ENCODE measurements at regions not wholly inside any gene's neighbourhood (a gene's known extent, or its start where the extent isn't known, plus 50 kb on each side); places are given as distances from the start of the nearest gene placed in this dataset.

GRCh38 chr1:192914092-192914491, 105.3 kb downstream of the RGS2 start:
- DNase-seq: no peak
- 77 to 95% methylated on average over 1 of the region's 1 CpG for WGBS, 2 experiments (ENCODE audit: low coverage in 1 of 2, low lambda C conversion rate in 2 of 2, missing lambda C conversion rate in 2 of 2)
- Histone ChIP-seq H3K9ac (no peak overlapping the region), H3F3A (ENCODE audit: insufficient read depth) (no peaks in the 10 kb centered on the region), H3K4me3 (no peak overlapping the region), H3K4me2 (ENCODE audit: unreplicated experiment) (no peak overlapping the region), H3K27ac (no peak overlapping the region), H4K20me1 (ENCODE audit: insufficient read depth) (no peaks in the 10 kb centered on the region), H3K4me1 (ENCODE audit: insufficient read depth) (no peaks in the 10 kb centered on the region), H3K27me3 (replicated peaks; ENCODE audit: insufficient read depth) (no peaks in the 10 kb centered on the region), H3K9me3 (ENCODE audit: low read depth) (no peaks in the 10 kb centered on the region), H2AFZ (no peak overlapping the region), H3K9me2 (ENCODE audit: insufficient read depth) (peaks cover 7% of the 10 kb centered on the region; the same call in 1 of the 2 replicates), H3K79me2 (ENCODE audit: insufficient read depth) (no peaks in the 10 kb centered on the region), H3K36me3 (ENCODE audit: low read depth) (no peaks in the 10 kb centered on the region)
- in situ Hi-C loops (cut with MboI): no loop called here
- TF ChIP-seq EZH2 (IDR thresholded peaks at IDR 0.05; ENCODE audit: insufficient read depth, poor library complexity, severe bottlenecking) (no peak), EZH2phosphoT487 (IDR thresholded peaks at IDR 0.05; ENCODE audit: insufficient read depth, low read depth) (no peak)

GRCh38 chr1:192914696-192915095, 105.9 kb downstream of the RGS2 start:
- Histone ChIP-seq H3K27me3 (replicated peaks; ENCODE audit: insufficient read depth) (no peaks in the 10 kb centered on the region), H3K9ac (no peak overlapping the region), H3K36me3 (ENCODE audit: low read depth) (no peaks in the 10 kb centered on the region), H3K9me2 (ENCODE audit: insufficient read depth) (peaks cover 7% of the 10 kb centered on the region; the same call in 1 of the 2 replicates), H2AFZ (no peak overlapping the region), H3F3A (ENCODE audit: insufficient read depth) (no peaks in the 10 kb centered on the region), H3K79me2 (ENCODE audit: insufficient read depth) (no peaks in the 10 kb centered on the region), H3K9me3 (ENCODE audit: low read depth) (no peaks in the 10 kb centered on the region), H3K4me1 (ENCODE audit: insufficient read depth) (no peaks in the 10 kb centered on the region), H4K20me1 (ENCODE audit: insufficient read depth) (no peaks in the 10 kb centered on the region), H3K27ac (no peak overlapping the region), H3K4me3 (no peak overlapping the region), H3K4me2 (ENCODE audit: unreplicated experiment) (no peak overlapping the region)
- 77 to 82% methylated on average over 2 of the region's 2 CpGs for WGBS, 2 experiments (ENCODE audit: low coverage in 1 of 2, low lambda C conversion rate in 2 of 2, missing lambda C conversion rate in 2 of 2)
- in situ Hi-C loops (cut with MboI): no loop called here
- TF ChIP-seq EZH2 (IDR thresholded peaks at IDR 0.05; ENCODE audit: insufficient read depth, poor library complexity, severe bottlenecking) (no peak), EZH2phosphoT487 (IDR thresholded peaks at IDR 0.05; ENCODE audit: insufficient read depth, low read depth) (no peak)
- no peak for DNase-seq

GRCh38 chr1:192916021-192916420, 107.2 kb downstream of the RGS2 start:
- H3F3A ChIP-seq (ENCODE audit: insufficient read depth): no peaks in the 10 kb centered on the region
- no peak overlapping the region for H3K4me2 ChIP-seq (ENCODE audit: unreplicated experiment)
- no peaks in the 10 kb centered on the region for H3K4me1 ChIP-seq (ENCODE audit: insufficient read depth)
- in situ Hi-C loops (cut with MboI): no loop called here
- no peaks in the 10 kb centered on the region for H4K20me1 ChIP-seq (ENCODE audit: insufficient read depth)
- TF ChIP-seq EZH2 (IDR thresholded peaks at IDR 0.05; ENCODE audit: insufficient read depth, poor library complexity, severe bottlenecking) (no peak), EZH2phosphoT487 (IDR thresholded peaks at IDR 0.05; ENCODE audit: insufficient read depth, low read depth) (no peak)
- no peak overlapping the region for H2AFZ ChIP-seq
- 29 to 36% methylated on average over 1 of the region's 1 CpG for WGBS, 2 experiments (ENCODE audit: low coverage in 1 of 2, low lambda C conversion rate in 2 of 2, missing lambda C conversion rate in 2 of 2)
- no peaks in the 10 kb centered on the region for H3K27me3 ChIP-seq (replicated peaks; ENCODE audit: insufficient read depth)
- H3K79me2 ChIP-seq (ENCODE audit: insufficient read depth): no peaks in the 10 kb centered on the region
- peaks cover 7% of the 10 kb centered on the region; the same call in 1 of the 2 replicates for H3K9me2 ChIP-seq (ENCODE audit: insufficient read depth)
- H3K9me3 ChIP-seq (ENCODE audit: low read depth): no peaks in the 10 kb centered on the region
- no peaks in the 10 kb centered on the region for H3K36me3 ChIP-seq (ENCODE audit: low read depth)
- no peak overlapping the region for H3K9ac ChIP-seq
- no peak for DNase-seq
- no peak overlapping the region for H3K27ac ChIP-seq
- no peak overlapping the region for H3K4me3 ChIP-seq

- no peaks in the 10 kb centered on the region for H3K4me1 ChIP-seq (ENCODE audit: insufficient read depth)
- no peak overlapping the region for H3K9ac ChIP-seq
- H3K27me3 ChIP-seq (replicated peaks; ENCODE audit: insufficient read depth): no peaks in the 10 kb centered on the region
- no peak overlapping the region for H3K4me2 ChIP-seq (ENCODE audit: unreplicated experiment)
- no peaks in the 10 kb centered on the region for H3K79me2 ChIP-seq (ENCODE audit: insufficient read depth)
- no peak overlapping the region for H2AFZ ChIP-seq
- H3K4me3 ChIP-seq: no peak overlapping the region
- TF ChIP-seq EZH2 (IDR thresholded peaks at IDR 0.05; ENCODE audit: insufficient read depth, poor library complexity, severe bottlenecking) (no peak), EZH2phosphoT487 (IDR thresholded peaks at IDR 0.05; ENCODE audit: insufficient read depth, low read depth) (no peak)
- WGBS, 2 experiments (ENCODE audit: low coverage in 1 of 2, low lambda C conversion rate in 2 of 2, missing lambda C conversion rate in 2 of 2): 68 to 89% methylated on average over 1 of the region's 1 CpG
- no peaks in the 10 kb centered on the region for H4K20me1 ChIP-seq (ENCODE audit: insufficient read depth)
- no peaks in the 10 kb centered on the region for H3K9me3 ChIP-seq (ENCODE audit: low read depth)
- H3F3A ChIP-seq (ENCODE audit: insufficient read depth): no peaks in the 10 kb centered on the region
- in situ Hi-C loops (cut with MboI): no loop called here
- DNase-seq: no peak
- no peak overlapping the region for H3K27ac ChIP-seq
- peaks cover 7% of the 10 kb centered on the region; the same call in 1 of the 2 replicates for H3K9me2 ChIP-seq (ENCODE audit: insufficient read depth)
- no peaks in the 10 kb centered on the region for H3K36me3 ChIP-seq (ENCODE audit: low read depth)
These were observed 109.4 kb downstream of the RGS2 start for GRCh38 chr1:192918259-192918658.

- no peak for TF ChIP-seq EZH2phosphoT487 (IDR thresholded peaks at IDR 0.05; ENCODE audit: insufficient read depth, low read depth)
- TF ChIP-seq EZH2 (IDR thresholded peaks at IDR 0.05; ENCODE audit: insufficient read depth, poor library complexity, severe bottlenecking): no peak
- Histone ChIP-seq H3K36me3 (ENCODE audit: low read depth) (no peaks in the 10 kb centered on the region), H3K9me2 (ENCODE audit: insufficient read depth) (no peaks in the 10 kb centered on the region), H4K20me1 (ENCODE audit: insufficient read depth) (no peaks in the 10 kb centered on the region), H3F3A (ENCODE audit: insufficient read depth) (no peaks in the 10 kb centered on the region), H3K79me2 (ENCODE audit: insufficient read depth) (no peaks in the 10 kb centered on the region), H3K9ac (no peak overlapping the region), H3K27me3 (replicated peaks; ENCODE audit: insufficient read depth) (no peaks in the 10 kb centered on the region), H3K4me2 (ENCODE audit: unreplicated experiment) (no peak overlapping the region), H3K9me3 (ENCODE audit: low read depth) (no peaks in the 10 kb centered on the region), H3K4me1 (ENCODE audit: insufficient read depth) (no peaks in the 10 kb centered on the region), H3K4me3 (no peak overlapping the region), H2AFZ (no peak overlapping the region), H3K27ac (no peak overlapping the region)
- WGBS, 2 experiments (ENCODE audit: low coverage in 1 of 2, low lambda C conversion rate in 2 of 2, missing lambda C conversion rate in 2 of 2): 81 to 89% methylated on average over 3 of the region's 3 CpGs
- DNase-seq: no peak
- in situ Hi-C loops (cut with MboI): no loop called here
These were observed 111.6 kb downstream of the RGS2 start for GRCh38 chr1:192920412-192920811.

All from GM23248 (cell line).